Keratinocyte (primary cell): ENCODE measurements at regions not wholly inside any gene's neighbourhood (a gene's known extent, or its start where the extent isn't known, plus 50 kb on each side); places are given as distances from the start of the nearest gene placed in this dataset.

Source experiments
- DNase-seq: peaks from one replicate; pipeline ENCODE4 v3.0.0-alpha.2; 2011; ENCODE audit warnings: low read depth, missing footprints, low spot score
- FAIRE-seq: peaks from 2 replicates; lab custom pipeline; 2011; peaks lifted over from hg19 to GRCh38; lab: Jason Lieb, UNC
- H2AFZ ChIP-seq: 2 replicates; pipeline ENCODE4 v1.6.0; 2012; ENCODE audit warnings: low read length, control low read depth, inconsistent platforms; ENCODE audit not compliant: control insufficient read depth
- H3K27ac ChIP-seq: 2 replicates; pipeline ENCODE4 v1.5.1; 2011; ENCODE audit warnings: low read length; ENCODE audit not compliant: control insufficient read depth, insufficient read depth
- H3K27me3 ChIP-seq: 3 replicates; pipeline ENCODE4 v1.6.0; 2011; ENCODE audit warnings: low read length; ENCODE audit not compliant: control insufficient read depth, insufficient read depth; ENCODE audit errors: extremely low read depth
- H3K36me3 ChIP-seq, 2 experiments: 2 replicates in 1 of 2; 3 replicates in 1 of 2; pipeline ENCODE4 v1.5.1; 2011; ENCODE audit warnings: low read length in 2 of 2, mild to moderate bottlenecking in 1 of 2; ENCODE audit not compliant: control insufficient read depth in 2 of 2, insufficient read depth in 2 of 2; ENCODE audit errors: extremely low read depth in 1 of 2
- H3K4me1 ChIP-seq: 3 replicates; pipeline ENCODE4 v1.5.1; 2011; ENCODE audit warnings: low read length; ENCODE audit not compliant: control insufficient read depth, insufficient read depth; ENCODE audit errors: extremely low read depth
- H3K4me2 ChIP-seq: 3 replicates; pipeline ENCODE4 v1.6.0; 2011; ENCODE audit warnings: low read depth, low read length; ENCODE audit not compliant: control insufficient read depth, insufficient read depth; ENCODE audit errors: extremely low read depth
- H3K4me3 ChIP-seq, 3 experiments: fragments of 200-600 bp in 1 of 3; sonication (generic) in 1 of 3; 2 replicates in 2 of 3; 3 replicates in 1 of 3; pipeline ENCODE4 v1.5.1; 2011 to 2016; ENCODE audit warnings: low read length in 3 of 3, mild to moderate bottlenecking in 3 of 3, control low read depth in 2 of 3, inconsistent platforms in 1 of 3, low read depth in 1 of 3, mixed read lengths in 1 of 3, mixed run types in 1 of 3, moderate library complexity in 1 of 3; ENCODE audit not compliant: control insufficient read depth in 2 of 3, insufficient read depth in 2 of 3; ENCODE audit errors: extremely low read depth in 1 of 3
- H3K79me2 ChIP-seq: 2 replicates; pipeline ENCODE4 v1.6.0; 2012; ENCODE audit warnings: low read length; ENCODE audit not compliant: control insufficient read depth, insufficient read depth
- H3K9ac ChIP-seq: 3 replicates; pipeline ENCODE4 v1.6.0; 2011; ENCODE audit warnings: low read length; ENCODE audit not compliant: control insufficient read depth, insufficient read depth; ENCODE audit errors: extremely low read depth
- H3K9me1 ChIP-seq: 3 replicates; pipeline ENCODE4 v1.6.0; 2011; ENCODE audit warnings: low read length; ENCODE audit not compliant: control insufficient read depth, insufficient read depth; ENCODE audit errors: extremely low read depth
- H3K9me3 ChIP-seq: 2 replicates; pipeline ENCODE4 v1.5.1; 2012; ENCODE audit warnings: low read depth, low read length; ENCODE audit not compliant: control insufficient read depth
- H4K20me1 ChIP-seq: 3 replicates; pipeline ENCODE4 v1.6.0; 2011; ENCODE audit warnings: low read length; ENCODE audit not compliant: control insufficient read depth, insufficient read depth; ENCODE audit errors: extremely low read depth
- EZH2 ChIP-seq: IDR thresholded peaks from one replicate; pipeline ENCODE4 v1.6.1; 2012; ENCODE audit warnings: inconsistent platforms, mild to moderate bottlenecking, low read length, moderate library complexity
- dilution Hi-C: fragments of 300-500 bp; cut with MboI; formaldehyde crosslinking; loops from one replicate; pipeline ENCODE4 v1.7.0; 2020; ENCODE audit warnings: low sequenced_read_pairs; ENCODE audit not compliant: extremely low pct_ligation_motif_present
- TF ChIP-seq, protein P1 (sequence below), 3 experiments: IDR thresholded peaks in 1 of 3; conservative IDR thresholded peaks in 1 of 3; optimal IDR thresholded peaks in 1 of 3; 2 replicates in 2 of 3; 3 replicates in 1 of 3; pipeline versions ENCODE3 to v1.5.1; 2011; ENCODE audit warnings: low read length in 3 of 3, mild to moderate bottlenecking in 3 of 3, moderate library complexity in 2 of 3, control low read depth in 1 of 3, inconsistent platforms in 1 of 3; ENCODE audit not compliant: insufficient read depth in 2 of 3; ENCODE audit errors: extremely low read depth in 1 of 3

DNA sequence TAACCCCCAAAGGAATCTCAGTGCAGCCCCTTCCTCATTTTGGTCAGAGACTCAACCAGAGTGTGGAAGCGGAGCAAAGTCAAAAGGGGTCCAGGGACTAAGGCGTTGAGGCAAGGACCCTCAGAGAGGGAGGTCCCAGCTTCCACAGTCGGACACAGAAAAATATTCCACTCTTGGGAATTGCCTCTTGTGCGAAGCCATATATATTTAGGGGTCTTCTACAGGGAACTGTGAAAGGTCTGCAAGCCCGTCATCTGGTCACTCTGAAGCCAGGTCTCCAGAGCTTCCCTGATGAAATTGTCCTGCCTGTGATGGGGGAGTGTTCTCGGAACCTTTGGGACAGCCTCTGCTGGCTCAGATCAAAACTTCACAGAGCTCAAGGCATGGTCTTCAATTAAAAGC is 160.8 kb downstream of the TBXT start:
- H3K27me3 ChIP-seq: peaks cover 32% of the 10 kb centered on the region
- no peaks in the 10 kb centered on the region for H4K20me1 ChIP-seq
- FAIRE-seq (no peak), DNase-seq (no peak)
- H3K36me3 ChIP-seq: no peaks in the 10 kb centered on the region
- no peaks in the 10 kb centered on the region for H3K9me3 ChIP-seq
- TF ChIP-seq EZH2: no peak
- TF ChIP-seq, protein P1, sequence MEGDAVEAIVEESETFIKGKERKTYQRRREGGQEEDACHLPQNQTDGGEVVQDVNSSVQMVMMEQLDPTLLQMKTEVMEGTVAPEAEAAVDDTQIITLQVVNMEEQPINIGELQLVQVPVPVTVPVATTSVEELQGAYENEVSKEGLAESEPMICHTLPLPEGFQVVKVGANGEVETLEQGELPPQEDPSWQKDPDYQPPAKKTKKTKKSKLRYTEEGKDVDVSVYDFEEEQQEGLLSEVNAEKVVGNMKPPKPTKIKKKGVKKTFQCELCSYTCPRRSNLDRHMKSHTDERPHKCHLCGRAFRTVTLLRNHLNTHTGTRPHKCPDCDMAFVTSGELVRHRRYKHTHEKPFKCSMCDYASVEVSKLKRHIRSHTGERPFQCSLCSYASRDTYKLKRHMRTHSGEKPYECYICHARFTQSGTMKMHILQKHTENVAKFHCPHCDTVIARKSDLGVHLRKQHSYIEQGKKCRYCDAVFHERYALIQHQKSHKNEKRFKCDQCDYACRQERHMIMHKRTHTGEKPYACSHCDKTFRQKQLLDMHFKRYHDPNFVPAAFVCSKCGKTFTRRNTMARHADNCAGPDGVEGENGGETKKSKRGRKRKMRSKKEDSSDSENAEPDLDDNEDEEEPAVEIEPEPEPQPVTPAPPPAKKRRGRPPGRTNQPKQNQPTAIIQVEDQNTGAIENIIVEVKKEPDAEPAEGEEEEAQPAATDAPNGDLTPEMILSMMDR (optimal IDR thresholded peaks at IDR 0.05 in 1 of 3, IDR thresholded peaks at IDR 0.05 in 1 of 3, conservative IDR thresholded peaks at IDR 0.05 in 1 of 3; ENCODE audit: extremely low read depth in 1 of 3, insufficient read depth in 2 of 3, low read length in 3 of 3): no peak
- no peaks in the 10 kb centered on the region for H3K9me1 ChIP-seq
- H3K4me2 ChIP-seq: no peak overlapping the region
- no peak overlapping the region for H2AFZ ChIP-seq
- dilution Hi-C loops: no loop called here
- H3K27ac ChIP-seq: no peak overlapping the region
- H3K4me1 ChIP-seq: no peaks in the 10 kb centered on the region
- H3K4me3 ChIP-seq: no peak overlapping the region
- no peak overlapping the region for H3K9ac ChIP-seq
- H3K79me2 ChIP-seq: no peaks in the 10 kb centered on the region

GRCh38 chr6:166005944-166006899 is 161.4 kb downstream of the TBXT start:
- H3K9ac ChIP-seq: no peak overlapping the region
- no peaks in the 10 kb centered on the region for H3K9me3 ChIP-seq
- H2AFZ ChIP-seq: no peak overlapping the region
- no peaks in the 10 kb centered on the region for H3K36me3 ChIP-seq
- peaks cover 32% of the 10 kb centered on the region for H3K27me3 ChIP-seq
- H3K4me2 ChIP-seq: no peak overlapping the region
- H3K4me1 ChIP-seq: no peaks in the 10 kb centered on the region
- dilution Hi-C loops: no loop called here
- FAIRE-seq (no peak), DNase-seq (no peak)
- no peak for TF ChIP-seq EZH2
- TF ChIP-seq, protein P1 (optimal IDR thresholded peaks at IDR 0.05 in 1 of 3, IDR thresholded peaks at IDR 0.05 in 1 of 3, conservative IDR thresholded peaks at IDR 0.05 in 1 of 3; ENCODE audit: extremely low read depth in 1 of 3, insufficient read depth in 2 of 3, low read length in 3 of 3): no peak
- no peaks in the 10 kb centered on the region for H3K9me1 ChIP-seq
- no peak overlapping the region for H3K27ac ChIP-seq
- H3K4me3 ChIP-seq: no peak overlapping the region
- H4K20me1 ChIP-seq: no peaks in the 10 kb centered on the region
- no peaks in the 10 kb centered on the region for H3K79me2 ChIP-seq
